GM21390 (cell line): ENCODE measurements at regions not wholly inside any gene's neighbourhood (a gene's known extent, or its start where the extent isn't known, plus 50 kb on each side); places are given as distances from the start of the nearest gene placed in this dataset.
A peak's percentile ranks its signal among the peaks of the same experiment; 100 is the strongest.
"Not testable (repeated sequence)": the region's sequence is repeated elsewhere in the genome, so short reads cannot be mapped to it uniquely, and the experiment has no call there.

Experiments used
- ATAC-seq: cut with Tn5 transposase; IDR thresholded peaks from one replicate; pipeline ENCODE4 v1.9.1; 2021; ENCODE audit not compliant: unreplicated experiment

GRCh38 chr12:9378430-9378835 lies 170.2 kb upstream of the PZP start:
- ATAC-seq, result no peak

GRCh38 chr12:9372202-9372601 lies 164.0 kb upstream of the PZP start:
- ATAC-seq, result no peak

- ATAC-seq, result no peak
These were observed 159.6 kb upstream of the PZP start for GRCh38 chr12:9367828-9368227.

GRCh38 chr12:9367201-9367600 lies 159.0 kb upstream of the PZP start:
- ATAC-seq, result no peak

GRCh38 chr12:9365296-9365695 lies 157.1 kb upstream of the PZP start:
- no peak for ATAC-seq

GRCh38 chr12:9364224-9365176 lies 156.3 kb upstream of the PZP start:
- peak; percentile 86 for ATAC-seq

- no peak for ATAC-seq
These were observed 154.9 kb upstream of the PZP start for GRCh38 chr12:9363145-9363544.

- no peak for ATAC-seq
These were observed 153.7 kb upstream of the PZP start for GRCh38 chr12:9361879-9362326.

GRCh38 chr12:9354009-9354754 lies 146.0 kb upstream of the PZP start:
- ATAC-seq, result not testable (repeated sequence)

- ATAC-seq, result no peak
These were observed 142.9 kb upstream of the PZP start for GRCh38 chr12:9351136-9351535.

GRCh38 chr12:9349888-9350885 lies 142.0 kb upstream of the PZP start:
- no peak for ATAC-seq

GRCh38 chr12:9348906-9349518 lies 140.8 kb upstream of the PZP start:
- ATAC-seq, result no peak

- ATAC-seq, result no peak
These were observed 139.3 kb upstream of the PZP start for GRCh38 chr12:9347328-9348127.

GRCh38 chr12:9346866-9347327 lies 138.7 kb upstream of the PZP start:
- ATAC-seq, result no peak

GRCh38 chr12:9345171-9345570 lies 137.0 kb upstream of the PZP start:
- ATAC-seq, result no peak

- ATAC-seq, result no peak
These were observed 136.3 kb upstream of the PZP start for GRCh38 chr12:9344541-9344940.

GRCh38 chr12:9343731-9344130 lies 135.5 kb upstream of the PZP start:
- no peak for ATAC-seq

GRCh38 chr12:9342614-9343353 lies 134.6 kb upstream of the PZP start:
- no peak for ATAC-seq

GRCh38 chr12:9341260-9341585 lies 133.0 kb upstream of the PZP start:
- no peak for ATAC-seq
